ENCODE measurements at regions not wholly inside any gene's neighbourhood (a gene's known extent, or its start where the extent isn't known, plus 50 kb on each side); places are given as distances from the start of the nearest gene placed in this dataset.

DNA sequence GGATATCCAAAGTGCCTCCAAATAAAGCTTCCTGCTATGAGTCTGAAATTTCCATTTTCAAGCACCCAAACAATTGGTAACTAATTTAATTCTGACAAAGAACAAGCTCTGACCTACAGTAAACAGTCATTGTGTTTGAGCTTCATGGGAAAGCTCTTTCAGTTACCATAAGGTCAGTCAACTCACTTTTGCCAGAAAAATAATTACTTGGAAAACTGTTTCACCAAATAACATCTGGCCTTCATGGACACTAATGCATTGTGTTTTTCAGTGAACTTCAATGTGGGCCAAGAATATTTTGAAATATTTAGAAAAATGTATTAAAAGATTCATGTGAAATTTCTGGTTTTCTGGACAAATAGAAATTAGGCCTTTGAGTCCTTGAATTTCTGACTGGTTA is 369.9 kb downstream of the GALR1 start:
- Mint-ChIP-seq H3K4me3 (no peak overlapping the region), H3K27ac (no peak overlapping the region), H3K4me1 (peaks cover 11% of the 10 kb centered on the region), H3K9me3 (peaks cover 7% of the 10 kb centered on the region), H3K36me3 (ENCODE audit: low read depth) (no peaks in the 10 kb centered on the region), H3K27me3 (ENCODE audit: low read depth, poor library complexity) (peaks cover 7% of the 10 kb centered on the region)
- DNase-seq: no peak
- TF ChIP-seq, protein P1, sequence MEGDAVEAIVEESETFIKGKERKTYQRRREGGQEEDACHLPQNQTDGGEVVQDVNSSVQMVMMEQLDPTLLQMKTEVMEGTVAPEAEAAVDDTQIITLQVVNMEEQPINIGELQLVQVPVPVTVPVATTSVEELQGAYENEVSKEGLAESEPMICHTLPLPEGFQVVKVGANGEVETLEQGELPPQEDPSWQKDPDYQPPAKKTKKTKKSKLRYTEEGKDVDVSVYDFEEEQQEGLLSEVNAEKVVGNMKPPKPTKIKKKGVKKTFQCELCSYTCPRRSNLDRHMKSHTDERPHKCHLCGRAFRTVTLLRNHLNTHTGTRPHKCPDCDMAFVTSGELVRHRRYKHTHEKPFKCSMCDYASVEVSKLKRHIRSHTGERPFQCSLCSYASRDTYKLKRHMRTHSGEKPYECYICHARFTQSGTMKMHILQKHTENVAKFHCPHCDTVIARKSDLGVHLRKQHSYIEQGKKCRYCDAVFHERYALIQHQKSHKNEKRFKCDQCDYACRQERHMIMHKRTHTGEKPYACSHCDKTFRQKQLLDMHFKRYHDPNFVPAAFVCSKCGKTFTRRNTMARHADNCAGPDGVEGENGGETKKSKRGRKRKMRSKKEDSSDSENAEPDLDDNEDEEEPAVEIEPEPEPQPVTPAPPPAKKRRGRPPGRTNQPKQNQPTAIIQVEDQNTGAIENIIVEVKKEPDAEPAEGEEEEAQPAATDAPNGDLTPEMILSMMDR (IDR thresholded peaks at IDR 0.05): no peak

DNA sequence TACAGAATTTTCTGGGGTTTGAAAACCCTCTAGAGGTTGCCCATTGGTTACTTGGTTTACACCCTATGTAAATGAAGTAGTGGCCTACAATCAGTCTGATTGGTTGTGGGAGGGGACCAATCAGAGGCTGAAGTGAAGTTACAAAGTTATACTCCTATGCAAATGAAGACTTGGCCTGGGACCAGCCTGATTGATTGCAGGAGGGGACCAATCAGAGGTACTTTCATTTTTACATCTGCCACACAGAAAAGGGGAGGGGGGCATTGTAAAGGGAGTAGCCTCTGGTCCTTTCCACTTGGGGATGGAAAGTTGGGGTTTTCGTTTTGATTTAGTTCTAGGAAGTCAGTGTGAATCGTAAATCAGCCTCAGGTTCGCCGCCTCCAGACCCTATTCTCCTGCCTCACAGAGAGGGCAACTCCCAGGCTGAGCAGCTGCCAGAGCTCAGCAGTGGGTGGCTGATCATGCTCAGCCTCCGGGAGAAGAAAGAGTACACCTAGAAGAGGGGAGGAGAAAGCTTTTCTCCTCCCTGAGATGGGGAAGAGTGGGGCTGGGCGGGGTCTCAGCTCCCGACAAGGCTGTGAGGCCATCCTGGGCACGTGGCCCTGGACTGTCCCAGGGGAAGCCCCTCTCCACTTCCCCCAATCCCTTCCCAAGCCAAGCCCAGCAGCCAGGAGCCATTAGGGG is 372.5 kb downstream of the GALR1 start:
- no peak for DNase-seq
- no peak overlapping the region for H3K4me3 Mint-ChIP-seq
- H3K4me1 Mint-ChIP-seq: peaks cover 11% of the 10 kb centered on the region
- H3K9me3 Mint-ChIP-seq: peaks cover 7% of the 10 kb centered on the region
- no peaks in the 10 kb centered on the region for H3K36me3 Mint-ChIP-seq (ENCODE audit: low read depth)
- peak overlapping the region; percentile 24 for H3K27ac Mint-ChIP-seq
- H3K27me3 Mint-ChIP-seq (ENCODE audit: low read depth, poor library complexity): peaks cover 7% of the 10 kb centered on the region
- TF ChIP-seq, protein P1 (IDR thresholded peaks at IDR 0.05): no peak

DNA sequence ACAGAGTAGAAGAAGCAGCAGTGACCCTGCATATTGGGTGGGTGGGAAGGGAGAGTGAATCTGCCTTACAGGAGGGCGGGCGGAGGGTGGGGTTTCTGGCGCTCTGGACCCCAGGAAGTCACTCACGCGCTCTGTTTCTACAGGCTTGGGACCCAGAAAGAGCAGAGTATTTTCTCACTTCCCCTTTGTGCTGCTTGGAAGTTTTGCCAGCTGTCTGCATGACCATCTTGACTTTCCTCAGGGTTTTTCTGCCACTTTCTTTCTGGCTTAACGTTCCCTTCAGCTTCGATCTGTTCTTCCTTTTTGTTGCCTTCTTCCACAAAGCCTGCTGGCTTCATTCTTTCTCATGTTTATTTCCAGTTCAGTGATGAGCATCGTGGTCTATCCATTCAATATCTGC is 383.1 kb downstream of the GALR1 start:
- Mint-ChIP-seq H3K4me3 (no peak overlapping the region), H3K4me1 (no peaks in the 10 kb centered on the region), H3K36me3 (ENCODE audit: low read depth) (peaks cover 5% of the 10 kb centered on the region), H3K27me3 (ENCODE audit: low read depth, poor library complexity) (no peaks in the 10 kb centered on the region), H3K9me3 (peaks cover 26% of the 10 kb centered on the region), H3K27ac (no peak overlapping the region)
- TF ChIP-seq, protein P1 (IDR thresholded peaks at IDR 0.05): no peak
- no peak for DNase-seq

DNA sequence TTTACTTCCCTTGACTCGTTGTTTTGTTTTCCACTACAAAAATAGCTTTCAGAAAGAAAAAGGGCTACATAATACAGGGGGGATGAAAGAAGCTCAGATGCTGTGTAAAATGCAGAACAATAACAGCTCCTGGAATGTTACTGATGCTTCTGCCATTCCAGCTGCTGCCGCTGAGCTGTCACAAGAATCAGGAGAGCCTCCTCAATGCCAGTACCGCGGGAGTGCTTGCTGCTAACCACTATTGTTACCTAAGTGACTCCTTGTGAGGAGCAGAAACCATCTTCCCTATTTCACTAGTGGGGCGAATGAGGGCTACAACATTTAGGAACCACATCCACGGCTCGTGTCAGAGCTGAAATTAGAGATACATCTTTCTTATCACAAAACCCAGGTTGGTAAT is 384.8 kb downstream of the GALR1 start:
- H3K4me3 Mint-ChIP-seq: no peak overlapping the region
- DNase-seq: no peak

DNA sequence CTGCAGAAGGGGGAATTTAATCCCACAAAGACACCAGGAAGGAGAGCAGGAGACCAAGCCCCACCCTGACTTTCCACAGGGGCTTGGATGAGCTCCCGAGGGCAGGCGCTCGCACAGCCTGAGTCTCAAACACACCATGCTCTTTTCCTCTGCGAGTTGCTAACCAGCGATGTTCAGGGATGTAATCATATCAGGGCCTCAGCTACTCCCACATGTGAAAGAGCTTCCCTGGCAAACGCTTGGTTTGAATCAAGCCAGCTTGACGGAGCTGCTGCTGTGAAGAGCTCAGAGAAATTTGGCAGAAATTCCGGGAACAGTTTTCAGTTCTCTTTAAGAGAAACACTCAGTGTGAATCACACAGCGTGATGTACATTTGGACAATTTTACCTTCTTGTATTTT is 385.8 kb downstream of the GALR1 start:
- no peak overlapping the region for H3K27ac Mint-ChIP-seq

More for the DNA sequence above, 384.8 kb downstream of the GALR1 start:
- Mint-ChIP-seq H3K4me1 (no peaks in the 10 kb centered on the region), H3K27ac (no peak overlapping the region), H3K36me3 (ENCODE audit: low read depth) (peaks cover 5% of the 10 kb centered on the region), H3K27me3 (ENCODE audit: low read depth, poor library complexity) (peaks cover 3% of the 10 kb centered on the region), H3K9me3 (peaks cover 38% of the 10 kb centered on the region)
- TF ChIP-seq, protein P1 (IDR thresholded peaks at IDR 0.05): no peak

More for the DNA sequence above, 385.8 kb downstream of the GALR1 start:
- no peak for DNase-seq
- peaks cover 45% of the 10 kb centered on the region for H3K9me3 Mint-ChIP-seq
- peaks cover 3% of the 10 kb centered on the region for H3K27me3 Mint-ChIP-seq (ENCODE audit: low read depth, poor library complexity)
- H3K36me3 Mint-ChIP-seq (ENCODE audit: low read depth): peaks cover 5% of the 10 kb centered on the region
- TF ChIP-seq, protein P1 (IDR thresholded peaks at IDR 0.05): no peak
- H3K4me1 Mint-ChIP-seq: no peaks in the 10 kb centered on the region
- no peak overlapping the region for H3K4me3 Mint-ChIP-seq
